ENCODE measurements at regions not wholly inside any gene's neighbourhood (a gene's known extent, or its start where the extent isn't known, plus 50 kb on each side); places are given as distances from the start of the nearest gene placed in this dataset.

- H3K4me2 ChIP-seq (ENCODE audit: insufficient read depth, low read length): no peak overlapping the region
- H3K27ac ChIP-seq (ENCODE audit: low read length): no peak overlapping the region
- no peak overlapping the region for H3K4me3 ChIP-seq (ENCODE audit: low read depth in 1 of 2, low read length in 2 of 2)
- no peaks in the 10 kb centered on the region for H3K27me3 ChIP-seq (ENCODE audit: insufficient read depth, low read length, poor library complexity)
- H3K9me3 ChIP-seq (ENCODE audit: insufficient read depth, low read length, severe bottlenecking): no peaks in the 10 kb centered on the region
- H3K4me1 ChIP-seq (ENCODE audit: insufficient read depth, low read length): peaks cover 4% of the 10 kb centered on the region
- peaks cover 98% of the 10 kb centered on the region for H3K79me2 ChIP-seq (ENCODE audit: insufficient read depth, low read length)
- H3K9ac ChIP-seq (ENCODE audit: low read depth, low read length): no peak overlapping the region
- no peak for ATAC-seq (ENCODE audit: insufficient read depth, low read depth)
- H3K36me3 ChIP-seq (ENCODE audit: insufficient read depth, low read length): peaks cover 21% of the 10 kb centered on the region
- no peak for TF ChIP-seq CTCF (IDR thresholded peaks at IDR 0.05; ENCODE audit: borderline replicate concordance, extremely low read depth, low read length, poor library complexity, severe bottlenecking)
- TF ChIP-seq EZH2 (IDR thresholded peaks at IDR 0.05; ENCODE audit: borderline replicate concordance, low read depth, low read length, severe bottlenecking): no peak
- H4K20me1 ChIP-seq (ENCODE audit: insufficient read depth, low read length): peaks cover 22% of the 10 kb centered on the region
- DNase-seq: no peak
- no peak overlapping the region for H2AFZ ChIP-seq (ENCODE audit: low read depth, low read length)
Observed at GRCh38 chr13:50116430-50116973, 101.3 kb downstream of the KCNRG start.

- peaks cover 27% of the 10 kb centered on the region for H3K4me1 ChIP-seq (ENCODE audit: insufficient read depth, low read length)
- TF ChIP-seq CTCF (IDR thresholded peaks at IDR 0.05; ENCODE audit: borderline replicate concordance, extremely low read depth, low read length, poor library complexity, severe bottlenecking) (no peak), EZH2 (IDR thresholded peaks at IDR 0.05; ENCODE audit: borderline replicate concordance, low read depth, low read length, severe bottlenecking) (no peak)
- peaks cover 96% of the 10 kb centered on the region for H3K79me2 ChIP-seq (ENCODE audit: insufficient read depth, low read length)
- no peak overlapping the region for H3K27ac ChIP-seq (ENCODE audit: low read length)
- ATAC-seq (ENCODE audit: insufficient read depth, low read depth) (no peak), DNase-seq (no peak)
- no peaks in the 10 kb centered on the region for H3K27me3 ChIP-seq (ENCODE audit: insufficient read depth, low read length, poor library complexity)
- H4K20me1 ChIP-seq (ENCODE audit: insufficient read depth, low read length): peaks cover 38% of the 10 kb centered on the region
- H3K9ac ChIP-seq (ENCODE audit: low read depth, low read length): no peak overlapping the region
- peaks cover 29% of the 10 kb centered on the region for H3K36me3 ChIP-seq (ENCODE audit: insufficient read depth, low read length)
- no peak overlapping the region for H2AFZ ChIP-seq (ENCODE audit: low read depth, low read length)
- H3K4me2 ChIP-seq (ENCODE audit: insufficient read depth, low read length): no peak overlapping the region
- H3K4me3 ChIP-seq (ENCODE audit: low read depth in 1 of 2, low read length in 2 of 2): no peak overlapping the region
- no peaks in the 10 kb centered on the region for H3K9me3 ChIP-seq (ENCODE audit: insufficient read depth, low read length, severe bottlenecking)
Observed at GRCh38 chr13:50119591-50119990, 104.3 kb downstream of the KCNRG start.

GRCh38 chr13:50122455-50122854 lies 107.2 kb downstream of the KCNRG start:
- TF ChIP-seq CTCF (IDR thresholded peaks at IDR 0.05; ENCODE audit: borderline replicate concordance, extremely low read depth, low read length, poor library complexity, severe bottlenecking) (no peak), EZH2 (IDR thresholded peaks at IDR 0.05; ENCODE audit: borderline replicate concordance, low read depth, low read length, severe bottlenecking) (no peak)
- peak overlapping the region; percentile 64 for H3K4me2 ChIP-seq (ENCODE audit: insufficient read depth, low read length)
- H4K20me1 ChIP-seq (ENCODE audit: insufficient read depth, low read length): peaks cover 27% of the 10 kb centered on the region
- H3K4me3 ChIP-seq (ENCODE audit: low read depth in 1 of 2, low read length in 2 of 2): no peak overlapping the region
- H3K79me2 ChIP-seq (ENCODE audit: insufficient read depth, low read length): peaks cover 92% of the 10 kb centered on the region
- ATAC-seq (ENCODE audit: insufficient read depth, low read depth) (no peak), DNase-seq (no peak)
- peaks cover 18% of the 10 kb centered on the region for H3K36me3 ChIP-seq (ENCODE audit: insufficient read depth, low read length)
- H3K9me3 ChIP-seq (ENCODE audit: insufficient read depth, low read length, severe bottlenecking): no peaks in the 10 kb centered on the region
- peak overlapping the region; percentile 99; the same call in 1 of the 2 replicates for H3K9ac ChIP-seq (ENCODE audit: low read depth, low read length)
- peaks cover 45% of the 10 kb centered on the region for H3K4me1 ChIP-seq (ENCODE audit: insufficient read depth, low read length)
- H2AFZ ChIP-seq (ENCODE audit: low read depth, low read length): no peak overlapping the region
- H3K27ac ChIP-seq (ENCODE audit: low read length): peak overlapping the region; percentile 32
- no peaks in the 10 kb centered on the region for H3K27me3 ChIP-seq (ENCODE audit: insufficient read depth, low read length, poor library complexity)
